Endothelial cell of umbilical vein (primary cell): ENCODE measurements at regions not wholly inside any gene's neighbourhood (a gene's known extent, or its start where the extent isn't known, plus 50 kb on each side); places are given as distances from the start of the nearest gene placed in this dataset.
"Not testable (repeated sequence)": the region's sequence is repeated elsewhere in the genome, so short reads cannot be mapped to it uniquely, and the experiment has no call there.

Source experiments
- BruUV-seq: library from RNA; stranded (reverse); fragments of 400-500 nt; replicated peaks from 2 replicates; lab custom pipeline; 2021; lab: Mats Ljungman, UMichigan
- CTCF ChIA-PET: fragments of 300-600, 350-600 bp; sonication (Branson Sonifier 250); formaldehyde crosslinking; loops from one replicate; lab custom pipeline; 2021; ENCODE audit warnings: antibody characterized with exemption, inconsistent platforms; lab: Charles Lee
- POLR2A ChIA-PET: fragments of 300-600, 350-600 bp; sonication (Branson Sonifier 250); formaldehyde crosslinking; loops from one replicate; lab custom pipeline; 2021; ENCODE audit warnings: antibody characterized with exemption, inconsistent platforms; lab: Charles Lee
- DNase-seq: peaks from one replicate; pipeline ENCODE4 v3.0.0-alpha.2; 2011; ENCODE audit warnings: low read depth, low spot score
- FAIRE-seq: peaks from 2 replicates; lab custom pipeline; 2011; peaks lifted over from hg19 to GRCh38; lab: Jason Lieb, UNC
- H2AFZ ChIP-seq: 2 replicates; pipeline ENCODE4 v1.6.0; 2012; ENCODE audit warnings: low read depth, low read length, control low read depth, inconsistent platforms
- H3K27ac ChIP-seq: 2 replicates; pipeline ENCODE4 v1.5.1; 2011; ENCODE audit warnings: low read depth, mild to moderate bottlenecking, control low read depth, low read length, moderate library complexity; ENCODE audit not compliant: insufficient read depth
- H3K27me3 ChIP-seq, 2 experiments: 2 replicates each; pipeline versions ENCODE4 v1.6.0 to v1.6.1; 2011; ENCODE audit warnings: low read length in 2 of 2, mixed read lengths in 1 of 2; ENCODE audit not compliant: control insufficient read depth in 2 of 2, insufficient read depth in 2 of 2
- H3K36me3 ChIP-seq, 2 experiments: 2 replicates in 1 of 2; 3 replicates in 1 of 2; pipeline ENCODE4 v1.5.1; 2011; ENCODE audit warnings: low read length in 2 of 2, mild to moderate bottlenecking in 1 of 2, moderate library complexity in 1 of 2; ENCODE audit not compliant: control insufficient read depth in 2 of 2, insufficient read depth in 2 of 2; ENCODE audit errors: extremely low read depth in 1 of 2
- H3K4me1 ChIP-seq: 3 replicates; pipeline ENCODE4 v1.5.1; 2011; ENCODE audit warnings: mild to moderate bottlenecking, low read length; ENCODE audit not compliant: control insufficient read depth, insufficient read depth; ENCODE audit errors: extremely low read depth
- H3K4me2 ChIP-seq: 2 replicates; pipeline ENCODE4 v1.6.1; 2011; ENCODE audit warnings: low read length, control low read depth, mixed read lengths; ENCODE audit not compliant: insufficient read depth
- H3K4me3 ChIP-seq, 3 experiments: fragments of 200-600 bp in 1 of 3; sonication (generic), shearing (Covaris generic) in 1 of 3; replicated peaks in 1 of 3; 2 replicates each; pipeline ENCODE4 v1.5.1; 2011 to 2016; ENCODE audit warnings: control low read depth in 3 of 3, low read length in 3 of 3, mild to moderate bottlenecking in 2 of 3, inconsistent platforms in 1 of 3, low read depth in 1 of 3, moderate library complexity in 1 of 3; ENCODE audit not compliant: insufficient read depth in 1 of 3
- H3K79me2 ChIP-seq: 2 replicates; pipeline ENCODE4 v1.6.0; 2012; ENCODE audit warnings: low read length, inconsistent platforms; ENCODE audit not compliant: control insufficient read depth, insufficient read depth
- H3K9ac ChIP-seq: replicated peaks from 2 replicates; pipeline ENCODE3; 2011; ENCODE audit warnings: low read length, control low read depth; ENCODE audit not compliant: insufficient read depth; ENCODE audit errors: extremely low read depth
- H3K9me1 ChIP-seq: replicated peaks from 3 replicates; pipeline ENCODE4 v1.6.0; 2011; ENCODE audit warnings: mild to moderate bottlenecking, low read length; ENCODE audit not compliant: control insufficient read depth, insufficient read depth; ENCODE audit errors: extremely low read depth
- H3K9me3 ChIP-seq: replicated peaks from 2 replicates; pipeline ENCODE4 v1.5.1; 2012; ENCODE audit warnings: low read length, inconsistent platforms; ENCODE audit not compliant: control insufficient read depth, insufficient read depth
- H4K20me1 ChIP-seq: replicated peaks from 2 replicates; pipeline ENCODE3; 2011; ENCODE audit warnings: mild to moderate bottlenecking, low read length; ENCODE audit not compliant: control insufficient read depth, insufficient read depth; ENCODE audit errors: extremely low read depth
- dilution Hi-C: fragments of 300-500 bp; cut with MboI; formaldehyde crosslinking; loops from one replicate; pipeline ENCODE4 v1.15.0; 2019; ENCODE audit warnings: low sequenced_read_pairs; ENCODE audit not compliant: extremely low pct_ligation_motif_present
- intact Hi-C: fragments of 100-400 bp; cut with micrococcal nuclease; formaldehyde crosslinking; loops from one replicate; pipeline ENCODE4 v1.10.0; 2022

- H4K20me1 ChIP-seq, H3K79me2 ChIP-seq, FAIRE-seq, H3K4me2 ChIP-seq, CTCF ChIA-PET, intact Hi-C loops, H3K4me3 ChIP-seq, H2AFZ ChIP-seq, H3K9ac ChIP-seq, H3K4me1 ChIP-seq, H3K9me3 ChIP-seq, POLR2A ChIA-PET, H3K36me3 ChIP-seq, DNase-seq, H3K9me1 ChIP-seq, dilution Hi-C loops, BruUV-seq, H3K27ac ChIP-seq, H3K27me3 ChIP-seq: not testable (repeated sequence)
Observed at GRCh38 chr22:23446194-23446593, 133.9 kb downstream of the IGLL1 start.

- H3K9me3 ChIP-seq, H3K27ac ChIP-seq, H3K9me1 ChIP-seq, BruUV-seq, H3K9ac ChIP-seq, H3K4me3 ChIP-seq, dilution Hi-C loops, POLR2A ChIA-PET, H3K79me2 ChIP-seq, H4K20me1 ChIP-seq, H3K4me2 ChIP-seq, CTCF ChIA-PET, H2AFZ ChIP-seq, H3K4me1 ChIP-seq, intact Hi-C loops, DNase-seq, FAIRE-seq, H3K27me3 ChIP-seq, H3K36me3 ChIP-seq: not testable (repeated sequence)
Observed at GRCh38 chr22:23443905-23444304, 136.2 kb downstream of the IGLL1 start.

GRCh38 chr22:23439581-23439980 is 140.5 kb downstream of the IGLL1 start:
- H3K4me1 ChIP-seq, H3K4me3 ChIP-seq, POLR2A ChIA-PET, dilution Hi-C loops, H3K27me3 ChIP-seq, H3K9ac ChIP-seq, H3K27ac ChIP-seq, FAIRE-seq, H4K20me1 ChIP-seq, H3K4me2 ChIP-seq, H3K79me2 ChIP-seq, H2AFZ ChIP-seq, CTCF ChIA-PET, H3K36me3 ChIP-seq, DNase-seq, H3K9me1 ChIP-seq, H3K9me3 ChIP-seq, BruUV-seq: not testable (repeated sequence)
- intact Hi-C loops = loop anchor here (10.0 kb wide), 1 partner anchor 95 kb away; no protein-coding TSS in a partner anchor
